ENCODE measurements at regions not wholly inside any gene's neighbourhood (a gene's known extent, or its start where the extent isn't known, plus 50 kb on each side); places are given as distances from the start of the nearest gene placed in this dataset.
"Not testable (repeated sequence)": the region's sequence is repeated elsewhere in the genome, so short reads cannot be mapped to it uniquely, and the experiment has no call there.

GRCh38 chr18:54662986-54663385, 71.9 kb downstream of the DYNAP start:
- DNase-seq, result no peak
- H3K27ac Mint-ChIP-seq, result no peak overlapping the region
- peaks cover 9% of the 10 kb centered on the region for H3K9me3 Mint-ChIP-seq
- no peaks in the 10 kb centered on the region for H3K36me3 Mint-ChIP-seq (ENCODE audit: low read depth)
- H3K4me1 Mint-ChIP-seq, result no peaks in the 10 kb centered on the region
- peaks cover 6% of the 10 kb centered on the region for H3K27me3 Mint-ChIP-seq
- intact Hi-C loops (cut with micrococcal nuclease), result no loop called here
- H3K4me3 Mint-ChIP-seq, result no peak overlapping the region

GRCh38 chr18:54669701-54670100, 78.7 kb downstream of the DYNAP start:
- not testable (repeated sequence) for H3K27me3 Mint-ChIP-seq; H3K27ac Mint-ChIP-seq; H3K4me3 Mint-ChIP-seq; H3K36me3 Mint-ChIP-seq (ENCODE audit: low read depth); H3K4me1 Mint-ChIP-seq; DNase-seq; H3K9me3 Mint-ChIP-seq
- intact Hi-C loops (cut with micrococcal nuclease), result loop anchor here (5.0 to 10.0 kb wide), 2 partner anchors 285 to 1102 kb away; partner anchors contain the start of gene CCDC68

GRCh38 chr18:54671291-54671881, 80.3 kb downstream of the DYNAP start:
- intact Hi-C loops (cut with micrococcal nuclease), result loop anchor here (1.0 to 10.0 kb wide), 4 partner anchors 227 to 1104 kb away; partner anchors contain the start of gene CCDC68
- DNase-seq, result peak; percentile 65
- H3K27ac Mint-ChIP-seq, result no peak overlapping the region
- H3K4me1 Mint-ChIP-seq, result no peaks in the 10 kb centered on the region
- no peaks in the 10 kb centered on the region for H3K9me3 Mint-ChIP-seq
- no peaks in the 10 kb centered on the region for H3K36me3 Mint-ChIP-seq (ENCODE audit: low read depth)
- no peak overlapping the region for H3K4me3 Mint-ChIP-seq
- H3K27me3 Mint-ChIP-seq, result peaks cover 4% of the 10 kb centered on the region

- H3K4me1 Mint-ChIP-seq, result no peaks in the 10 kb centered on the region
- intact Hi-C loops (cut with micrococcal nuclease), result loop anchor here (2.0 to 10.0 kb wide), 3 partner anchors 113 to 1105 kb away; partner anchors contain the start of gene CCDC68
- H3K27me3 Mint-ChIP-seq, result peaks cover 4% of the 10 kb centered on the region
- no peaks in the 10 kb centered on the region for H3K36me3 Mint-ChIP-seq (ENCODE audit: low read depth)
- no peak overlapping the region for H3K27ac Mint-ChIP-seq
- no peaks in the 10 kb centered on the region for H3K9me3 Mint-ChIP-seq
- DNase-seq, result no peak
- no peak overlapping the region for H3K4me3 Mint-ChIP-seq
These were observed 81.1 kb downstream of the DYNAP start for GRCh38 chr18:54672109-54672508.

- no peaks in the 10 kb centered on the region for H3K36me3 Mint-ChIP-seq (ENCODE audit: low read depth)
- H3K27ac Mint-ChIP-seq, result no peak overlapping the region
- H3K27me3 Mint-ChIP-seq, result peaks cover 2% of the 10 kb centered on the region
- DNase-seq, result no peak
- no peak overlapping the region for H3K4me3 Mint-ChIP-seq
- H3K9me3 Mint-ChIP-seq, result no peaks in the 10 kb centered on the region
- H3K4me1 Mint-ChIP-seq, result no peaks in the 10 kb centered on the region
- intact Hi-C loops (cut with micrococcal nuclease), result loop anchor here (2.0 to 10.0 kb wide), 3 partner anchors 114 to 1106 kb away; partner anchors contain the start of gene CCDC68
These were observed 81.9 kb downstream of the DYNAP start for GRCh38 chr18:54672846-54673475.

GRCh38 chr18:54673936-54674335, 82.9 kb downstream of the DYNAP start:
- no peak overlapping the region for H3K4me3 Mint-ChIP-seq
- no peaks in the 10 kb centered on the region for H3K36me3 Mint-ChIP-seq (ENCODE audit: low read depth)
- no peaks in the 10 kb centered on the region for H3K9me3 Mint-ChIP-seq
- H3K4me1 Mint-ChIP-seq, result no peaks in the 10 kb centered on the region
- peaks cover 2% of the 10 kb centered on the region for H3K27me3 Mint-ChIP-seq
- intact Hi-C loops (cut with micrococcal nuclease), result loop anchor here (2.0 to 10.0 kb wide), 3 partner anchors 115 to 1107 kb away; partner anchors contain the start of gene CCDC68
- no peak for DNase-seq
- H3K27ac Mint-ChIP-seq, result no peak overlapping the region

GRCh38 chr18:54675076-54675475, 84.0 kb downstream of the DYNAP start:
- no peak overlapping the region for H3K4me3 Mint-ChIP-seq
- H3K36me3 Mint-ChIP-seq (ENCODE audit: low read depth), result no peaks in the 10 kb centered on the region
- no peaks in the 10 kb centered on the region for H3K9me3 Mint-ChIP-seq
- H3K4me1 Mint-ChIP-seq, result peaks cover 4% of the 10 kb centered on the region
- no peak overlapping the region for H3K27ac Mint-ChIP-seq
- intact Hi-C loops (cut with micrococcal nuclease), result loop anchor here (10.0 kb wide), 1 partner anchor 280 kb away; the partner anchor contains the start of gene CCDC68
- peaks cover 8% of the 10 kb centered on the region for H3K27me3 Mint-ChIP-seq
- DNase-seq, result no peak

GRCh38 chr18:54679318-54680149, 88.5 kb downstream of the DYNAP start:
- peaks cover 4% of the 10 kb centered on the region for H3K4me1 Mint-ChIP-seq
- H3K27ac Mint-ChIP-seq, result no peak overlapping the region
- intact Hi-C loops (cut with micrococcal nuclease), result loop anchor here (1.0 to 10.0 kb wide), 2 partner anchors 275 to 304 kb away; partner anchors contain the start of gene CCDC68
- H3K36me3 Mint-ChIP-seq (ENCODE audit: low read depth), result no peaks in the 10 kb centered on the region
- no peak overlapping the region for H3K4me3 Mint-ChIP-seq
- H3K27me3 Mint-ChIP-seq, result peaks cover 27% of the 10 kb centered on the region
- DNase-seq, result peak; percentile 73
- H3K9me3 Mint-ChIP-seq, result no peaks in the 10 kb centered on the region

- H3K27ac Mint-ChIP-seq, result no peak overlapping the region
These were observed 93.7 kb downstream of the DYNAP start for GRCh38 chr18:54684784-54685183.

GRCh38 chr18:54689319-54689718, 98.3 kb downstream of the DYNAP start:
- no peak overlapping the region for H3K4me3 Mint-ChIP-seq
- H3K4me1 Mint-ChIP-seq, result peaks cover 4% of the 10 kb centered on the region
- no peaks in the 10 kb centered on the region for H3K9me3 Mint-ChIP-seq
- H3K27me3 Mint-ChIP-seq, result peaks cover 39% of the 10 kb centered on the region
- H3K27ac Mint-ChIP-seq, result no peak overlapping the region
- intact Hi-C loops (cut with micrococcal nuclease), result no loop called here
- no peak for DNase-seq
- H3K36me3 Mint-ChIP-seq (ENCODE audit: low read depth), result no peaks in the 10 kb centered on the region

More at GRCh38 chr18:54684784-54685183, 93.7 kb downstream of the DYNAP start:
- no peaks in the 10 kb centered on the region for H3K9me3 Mint-ChIP-seq
- DNase-seq, result no peak
- H3K4me1 Mint-ChIP-seq, result peaks cover 4% of the 10 kb centered on the region
- H3K27me3 Mint-ChIP-seq, result peaks cover 31% of the 10 kb centered on the region
- H3K4me3 Mint-ChIP-seq, result no peak overlapping the region
- intact Hi-C loops (cut with micrococcal nuclease), result no loop called here
- no peaks in the 10 kb centered on the region for H3K36me3 Mint-ChIP-seq (ENCODE audit: low read depth)

- Mint-ChIP-seq H3K27ac (no peak overlapping the region), H3K9me3 (no peaks in the 10 kb centered on the region), H3K27me3 (peaks cover 39% of the 10 kb centered on the region), H3K4me1 (no peaks in the 10 kb centered on the region), H3K4me3 (no peak overlapping the region), H3K36me3 (ENCODE audit: low read depth) (no peaks in the 10 kb centered on the region)
- intact Hi-C loops (cut with micrococcal nuclease), result no loop called here
- no peak for DNase-seq
These were observed 99.2 kb downstream of the DYNAP start for GRCh38 chr18:54690198-54690597.

GRCh38 chr18:54692463-54692862, 101.4 kb downstream of the DYNAP start:
- Mint-ChIP-seq H3K4me3 (no peak overlapping the region), H3K36me3 (ENCODE audit: low read depth) (no peaks in the 10 kb centered on the region), H3K4me1 (no peaks in the 10 kb centered on the region), H3K27me3 (peaks cover 47% of the 10 kb centered on the region), H3K9me3 (no peaks in the 10 kb centered on the region), H3K27ac (no peak overlapping the region)
- intact Hi-C loops (cut with micrococcal nuclease), result no loop called here
- no peak for DNase-seq

GRCh38 chr18:54696616-54697293, 105.7 kb downstream of the DYNAP start:
- DNase-seq, result no peak
- Mint-ChIP-seq H3K27ac (no peak overlapping the region), H3K4me1 (no peaks in the 10 kb centered on the region), H3K27me3 (peaks cover 35% of the 10 kb centered on the region), H3K36me3 (ENCODE audit: low read depth) (no peaks in the 10 kb centered on the region), H3K4me3 (no peak overlapping the region), H3K9me3 (no peaks in the 10 kb centered on the region)
- intact Hi-C loops (cut with micrococcal nuclease), result no loop called here
